ENCODE measurements at regions not wholly inside any gene's neighbourhood (a gene's known extent, or its start where the extent isn't known, plus 50 kb on each side); places are given as distances from the start of the nearest gene placed in this dataset.

GRCh38 chr9:93815677-93816076, 139.5 kb downstream of the BARX1 start:
- peaks cover 0 to 39% (median 5%) of the 10 kb centered on the region in 3 donors for H3K27me3 ChIP-seq
- H3K36me3 ChIP-seq = no peaks in the 10 kb centered on the region
- H3K4me3 ChIP-seq = no peak overlapping the region
- DNase-seq = no peak
- TF ChIP-seq POLR2AphosphoS5 (IDR thresholded peaks at IDR 0.05) = no peak
- no peak for TF ChIP-seq EP300 (IDR thresholded peaks at IDR 0.05)
- no peak for TF ChIP-seq CTCF (IDR thresholded peaks at IDR 0.05)
- TF ChIP-seq POLR2A (IDR thresholded peaks at IDR 0.05) = no peak
- H3K4me1 ChIP-seq = no peaks in the 10 kb centered on the region
- intact Hi-C loops (cut with DNase I) = no loop called here
- no peak overlapping the region for H3K27ac ChIP-seq
- H3K9me3 ChIP-seq = no peaks in the 10 kb centered on the region
- 81 to 85% methylated on average over 5 of the region's 5 CpGs for WGBS, 2 donors

GRCh38 chr9:93815135-93815534, 140.0 kb downstream of the BARX1 start:
- Histone ChIP-seq H3K27ac (no peak overlapping the region), H3K9me3 (no peaks in the 10 kb centered on the region), H3K4me3 (no peak overlapping the region), H3K27me3 (peaks cover 0 to 40% (median 6%) of the 10 kb centered on the region in 3 donors), H3K4me1 (no peaks in the 10 kb centered on the region), H3K36me3 (no peaks in the 10 kb centered on the region)
- intact Hi-C loops (cut with DNase I) = no loop called here
- WGBS, 2 donors = 61 to 77% methylated on average over 4 of the region's 4 CpGs
- TF ChIP-seq POLR2AphosphoS5 (IDR thresholded peaks at IDR 0.05) = no peak
- no peak for TF ChIP-seq CTCF (IDR thresholded peaks at IDR 0.05)
- no peak for TF ChIP-seq POLR2A (IDR thresholded peaks at IDR 0.05)
- no peak for TF ChIP-seq EP300 (IDR thresholded peaks at IDR 0.05)
- DNase-seq = no peak

- Histone ChIP-seq H3K4me3 (no peak overlapping the region), H3K27me3 (peaks cover 0 to 47% (median 6%) of the 10 kb centered on the region in 3 donors), H3K36me3 (no peaks in the 10 kb centered on the region), H3K27ac (no peak overlapping the region), H3K9me3 (no peaks in the 10 kb centered on the region), H3K4me1 (no peaks in the 10 kb centered on the region)
- intact Hi-C loops (cut with DNase I) = no loop called here
- TF ChIP-seq POLR2A (IDR thresholded peaks at IDR 0.05) (no peak), CTCF (IDR thresholded peaks at IDR 0.05) (no peak), EP300 (IDR thresholded peaks at IDR 0.05) (no peak), POLR2AphosphoS5 (IDR thresholded peaks at IDR 0.05) (no peak)
- WGBS, 2 donors = 13 to 32% methylated on average over 12 of the region's 12 CpGs
- no peak for DNase-seq
Measured at GRCh38 chr9:93814077-93814956, 140.8 kb downstream of the BARX1 start.

GRCh38 chr9:93813221-93814076, 141.7 kb downstream of the BARX1 start:
- no peak for DNase-seq
- H3K27me3 ChIP-seq = peaks cover 0 to 48% (median 6%) of the 10 kb centered on the region in 3 donors
- no peak overlapping the region for H3K4me3 ChIP-seq
- no peaks in the 10 kb centered on the region for H3K9me3 ChIP-seq
- intact Hi-C loops (cut with DNase I) = no loop called here
- no peak overlapping the region for H3K27ac ChIP-seq
- no peaks in the 10 kb centered on the region for H3K4me1 ChIP-seq
- TF ChIP-seq POLR2A (IDR thresholded peaks at IDR 0.05) (no peak), POLR2AphosphoS5 (IDR thresholded peaks at IDR 0.05) (no peak), CTCF (IDR thresholded peaks at IDR 0.05) (no peak), EP300 (IDR thresholded peaks at IDR 0.05) (no peak)
- no peaks in the 10 kb centered on the region for H3K36me3 ChIP-seq
- 56% methylated on average over 7 of the region's 7 CpGs for WGBS, 2 donors
